ENCODE measurements at regions not wholly inside any gene's neighbourhood (a gene's known extent, or its start where the extent isn't known, plus 50 kb on each side); places are given as distances from the start of the nearest gene placed in this dataset.

GRCh38 chr6:68410021-68410420, 225.1 kb upstream of the ADGRB3 start:
- Histone ChIP-seq H3K9me3 (ENCODE audit: control extremely low read depth in 1 of 5, control insufficient read depth in 4 of 5, insufficient read depth in 2 of 5, low read depth in 1 of 5, low read length in 4 of 5) (no peaks in the 10 kb centered on the region), H3K27me3 (replicated peaks in 2 of 5; ENCODE audit: control insufficient read depth in 4 of 5, insufficient read depth in 5 of 5, low read length in 4 of 5) (no peaks in the 10 kb centered on the region), H3K4me1 (ENCODE audit: control extremely low read depth in 1 of 4, control insufficient read depth in 4 of 4, insufficient read depth in 4 of 4, low read length in 3 of 4) (no peaks in the 10 kb centered on the region), H3K27ac (ENCODE audit: insufficient read depth in 1 of 2, low read depth in 1 of 2, low read length in 2 of 2, poor library complexity in 1 of 2, severe bottlenecking in 2 of 2) (no peak overlapping the region), H3K36me3 (ENCODE audit: control insufficient read depth in 4 of 4, insufficient read depth in 4 of 4, low read length in 3 of 4) (no peaks in the 10 kb centered on the region), H3K4me3 (ENCODE audit: control insufficient read depth in 1 of 7, extremely low read depth in 1 of 7, insufficient read depth in 4 of 7, low read depth in 2 of 7, low read length in 6 of 7) (no peak overlapping the region)
- DNase-seq = no peak
- POLR2A ChIA-PET = no interaction called here
- CTCF ChIA-PET = no interaction called here
- WGBS (ENCODE audit: insufficient coverage) = no CpG with 5 or more reads among the region's 2 CpGs

GRCh38 chr6:68400396-68400795, 234.7 kb upstream of the ADGRB3 start:
- H3K4me1 ChIP-seq (ENCODE audit: control extremely low read depth in 1 of 4, control insufficient read depth in 4 of 4, insufficient read depth in 4 of 4, low read length in 3 of 4) = no peaks in the 10 kb centered on the region
- ChIA-PET CTCF (no interaction called here), POLR2A (no interaction called here)
- no peak overlapping the region for H3K27ac ChIP-seq (ENCODE audit: insufficient read depth in 1 of 2, low read depth in 1 of 2, low read length in 2 of 2, poor library complexity in 1 of 2, severe bottlenecking in 2 of 2)
- DNase-seq = no peak
- H3K9me3 ChIP-seq (ENCODE audit: control extremely low read depth in 1 of 5, control insufficient read depth in 4 of 5, insufficient read depth in 2 of 5, low read depth in 1 of 5, low read length in 4 of 5) = peaks cover 0 to 3% (median 0%) of the 10 kb centered on the region in 5 experiments
- no peaks in the 10 kb centered on the region for H3K27me3 ChIP-seq (replicated peaks in 2 of 5; ENCODE audit: control insufficient read depth in 4 of 5, insufficient read depth in 5 of 5, low read length in 4 of 5)
- WGBS (ENCODE audit: insufficient coverage) = 80% methylated on average over 1 of the region's 2 CpGs
- H3K36me3 ChIP-seq (ENCODE audit: control insufficient read depth in 4 of 4, insufficient read depth in 4 of 4, low read length in 3 of 4) = no peaks in the 10 kb centered on the region
- H3K4me3 ChIP-seq (ENCODE audit: control insufficient read depth in 1 of 7, extremely low read depth in 1 of 7, insufficient read depth in 4 of 7, low read depth in 2 of 7, low read length in 6 of 7) = no peak overlapping the region

- Histone ChIP-seq H3K27ac (ENCODE audit: insufficient read depth in 1 of 2, low read depth in 1 of 2, low read length in 2 of 2, poor library complexity in 1 of 2, severe bottlenecking in 2 of 2) (no peak overlapping the region), H3K9me3 (ENCODE audit: control extremely low read depth in 1 of 5, control insufficient read depth in 4 of 5, insufficient read depth in 2 of 5, low read depth in 1 of 5, low read length in 4 of 5) (peaks cover 0 to 4% (median 0%) of the 10 kb centered on the region in 5 experiments), H3K36me3 (ENCODE audit: control insufficient read depth in 4 of 4, insufficient read depth in 4 of 4, low read length in 3 of 4) (no peaks in the 10 kb centered on the region), H3K4me3 (ENCODE audit: control insufficient read depth in 1 of 7, extremely low read depth in 1 of 7, insufficient read depth in 4 of 7, low read depth in 2 of 7, low read length in 6 of 7) (no peak overlapping the region), H3K4me1 (ENCODE audit: control extremely low read depth in 1 of 4, control insufficient read depth in 4 of 4, insufficient read depth in 4 of 4, low read length in 3 of 4) (no peaks in the 10 kb centered on the region), H3K27me3 (replicated peaks in 2 of 5; ENCODE audit: control insufficient read depth in 4 of 5, insufficient read depth in 5 of 5, low read length in 4 of 5) (no peaks in the 10 kb centered on the region)
- DNase-seq = no peak
- ChIA-PET POLR2A (no interaction called here), CTCF (no interaction called here)
Observed at GRCh38 chr6:68391953-68392352, 243.1 kb upstream of the ADGRB3 start.

- Histone ChIP-seq H3K27ac (ENCODE audit: insufficient read depth in 1 of 2, low read depth in 1 of 2, low read length in 2 of 2, poor library complexity in 1 of 2, severe bottlenecking in 2 of 2) (no peak overlapping the region), H3K36me3 (ENCODE audit: control insufficient read depth in 4 of 4, insufficient read depth in 4 of 4, low read length in 3 of 4) (no peaks in the 10 kb centered on the region), H3K4me1 (ENCODE audit: control extremely low read depth in 1 of 4, control insufficient read depth in 4 of 4, insufficient read depth in 4 of 4, low read length in 3 of 4) (no peaks in the 10 kb centered on the region), H3K9me3 (ENCODE audit: control extremely low read depth in 1 of 5, control insufficient read depth in 4 of 5, insufficient read depth in 2 of 5, low read depth in 1 of 5, low read length in 4 of 5) (no peaks in the 10 kb centered on the region), H3K27me3 (replicated peaks in 2 of 5; ENCODE audit: control insufficient read depth in 4 of 5, insufficient read depth in 5 of 5, low read length in 4 of 5) (no peaks in the 10 kb centered on the region), H3K4me3 (ENCODE audit: control insufficient read depth in 1 of 7, extremely low read depth in 1 of 7, insufficient read depth in 4 of 7, low read depth in 2 of 7, low read length in 6 of 7) (no peak overlapping the region)
- 88% methylated on average over 3 of the region's 5 CpGs for WGBS (ENCODE audit: insufficient coverage)
- POLR2A ChIA-PET = no interaction called here
- DNase-seq = no peak
- CTCF ChIA-PET = no interaction called here
Observed at GRCh38 chr6:68372991-68373390, 262.1 kb upstream of the ADGRB3 start.

- POLR2A ChIA-PET = no interaction called here
- no peaks in the 10 kb centered on the region for H3K27me3 ChIP-seq (replicated peaks in 2 of 5; ENCODE audit: control insufficient read depth in 4 of 5, insufficient read depth in 5 of 5, low read length in 4 of 5)
- no peak for DNase-seq
- CTCF ChIA-PET = no interaction called here
- H3K9me3 ChIP-seq (ENCODE audit: control extremely low read depth in 1 of 5, control insufficient read depth in 4 of 5, insufficient read depth in 2 of 5, low read depth in 1 of 5, low read length in 4 of 5) = no peaks in the 10 kb centered on the region
- H3K36me3 ChIP-seq (ENCODE audit: control insufficient read depth in 4 of 4, insufficient read depth in 4 of 4, low read length in 3 of 4) = no peaks in the 10 kb centered on the region
- no CpG with 5 or more reads among the region's 1 CpG for WGBS (ENCODE audit: insufficient coverage)
- no peak overlapping the region for H3K27ac ChIP-seq (ENCODE audit: insufficient read depth in 1 of 2, low read depth in 1 of 2, low read length in 2 of 2, poor library complexity in 1 of 2, severe bottlenecking in 2 of 2)
- H3K4me3 ChIP-seq (ENCODE audit: control insufficient read depth in 1 of 7, extremely low read depth in 1 of 7, insufficient read depth in 4 of 7, low read depth in 2 of 7, low read length in 6 of 7) = no peak overlapping the region
- H3K4me1 ChIP-seq (ENCODE audit: control extremely low read depth in 1 of 4, control insufficient read depth in 4 of 4, insufficient read depth in 4 of 4, low read length in 3 of 4) = no peaks in the 10 kb centered on the region
Observed at GRCh38 chr6:68368845-68369244, 266.2 kb upstream of the ADGRB3 start.

GRCh38 chr6:68364271-68364805, 270.7 kb upstream of the ADGRB3 start:
- Histone ChIP-seq H3K4me3 (ENCODE audit: control insufficient read depth in 1 of 7, extremely low read depth in 1 of 7, insufficient read depth in 4 of 7, low read depth in 2 of 7, low read length in 6 of 7) (no peak overlapping the region), H3K27me3 (replicated peaks in 2 of 5; ENCODE audit: control insufficient read depth in 4 of 5, insufficient read depth in 5 of 5, low read length in 4 of 5) (no peaks in the 10 kb centered on the region), H3K36me3 (ENCODE audit: control insufficient read depth in 4 of 4, insufficient read depth in 4 of 4, low read length in 3 of 4) (no peaks in the 10 kb centered on the region), H3K4me1 (ENCODE audit: control extremely low read depth in 1 of 4, control insufficient read depth in 4 of 4, insufficient read depth in 4 of 4, low read length in 3 of 4) (no peaks in the 10 kb centered on the region), H3K27ac (ENCODE audit: insufficient read depth in 1 of 2, low read depth in 1 of 2, low read length in 2 of 2, poor library complexity in 1 of 2, severe bottlenecking in 2 of 2) (no peak overlapping the region), H3K9me3 (ENCODE audit: control extremely low read depth in 1 of 5, control insufficient read depth in 4 of 5, insufficient read depth in 2 of 5, low read depth in 1 of 5, low read length in 4 of 5) (peaks cover 0 to under 1% (median 0%) of the 10 kb centered on the region in 5 experiments)
- DNase-seq = no peak
- CTCF ChIA-PET = no interaction called here
- POLR2A ChIA-PET = no interaction called here
- WGBS (ENCODE audit: insufficient coverage) = 46% methylated on average over 2 of the region's 2 CpGs

- POLR2A ChIA-PET = no interaction called here
- no peaks in the 10 kb centered on the region for H3K36me3 ChIP-seq (ENCODE audit: control insufficient read depth in 4 of 4, insufficient read depth in 4 of 4, low read length in 3 of 4)
- no peak overlapping the region for H3K4me3 ChIP-seq (ENCODE audit: control insufficient read depth in 1 of 7, extremely low read depth in 1 of 7, insufficient read depth in 4 of 7, low read depth in 2 of 7, low read length in 6 of 7)
- no peaks in the 10 kb centered on the region for H3K4me1 ChIP-seq (ENCODE audit: control extremely low read depth in 1 of 4, control insufficient read depth in 4 of 4, insufficient read depth in 4 of 4, low read length in 3 of 4)
- no CpG with 5 or more reads among the region's 1 CpG for WGBS (ENCODE audit: insufficient coverage)
- DNase-seq = peak; percentile 22 to 67 (median 60)
- CTCF ChIA-PET = interaction anchor here (1.3 to 2.4 kb wide), 4 partner anchors 10 to 1764 kb away, joined by 4 to 16 read pairs (median 6); no protein-coding TSS in a partner anchor
- H3K27me3 ChIP-seq (replicated peaks in 2 of 5; ENCODE audit: control insufficient read depth in 4 of 5, insufficient read depth in 5 of 5, low read length in 4 of 5) = no peaks in the 10 kb centered on the region
- H3K9me3 ChIP-seq (ENCODE audit: control extremely low read depth in 1 of 5, control insufficient read depth in 4 of 5, insufficient read depth in 2 of 5, low read depth in 1 of 5, low read length in 4 of 5) = no peaks in the 10 kb centered on the region
- H3K27ac ChIP-seq (ENCODE audit: insufficient read depth in 1 of 2, low read depth in 1 of 2, low read length in 2 of 2, poor library complexity in 1 of 2, severe bottlenecking in 2 of 2) = no peak overlapping the region
Observed at GRCh38 chr6:68343901-68344300, 291.2 kb upstream of the ADGRB3 start.

Data from common myeloid progenitor, CD34-positive (primary cell).